Uterus (tissue), 3 donors: ENCODE measurements at regions not wholly inside any gene's neighbourhood (a gene's known extent, or its start where the extent isn't known, plus 50 kb on each side); places are given as distances from the start of the nearest gene placed in this dataset.

Experiments used
- DNase-seq, 2 donors: peaks; one replicate each; pipeline ENCODE4 v3.0.0-alpha.2; 2019 to 2020
- H3K27ac ChIP-seq, 2 donors: fragments of 200-600 bp; sonication (generic); 1 replicate in 1 of 2; 2 replicates in 1 of 2; pipeline ENCODE4 v1.5.1; 2016 to 2018
- H3K27me3 ChIP-seq, 2 donors: fragments of 200-600 bp; sonication (generic); one replicate each; pipeline ENCODE4 v1.5.1; 2018 to 2019; ENCODE audit warnings: control low read depth in 1 of 2
- H3K36me3 ChIP-seq, 2 donors: fragments of 200-600 bp; sonication (generic); one replicate each; pipeline ENCODE4 v1.5.1; 2019; ENCODE audit warnings: control low read depth in 1 of 2
- H3K4me1 ChIP-seq, 2 donors: fragments of 200-600 bp; sonication (generic); one replicate each; pipeline ENCODE4 v1.5.1; 2018 to 2019; ENCODE audit warnings: control low read depth in 1 of 2
- H3K4me3 ChIP-seq, 2 donors: fragments of 200-600 bp; sonication (generic); 1 replicate in 1 of 2; 2 replicates in 1 of 2; pipeline ENCODE4 v1.5.1; 2018 to 2019; ENCODE audit warnings: mild to moderate bottlenecking in 1 of 2
- H3K9me3 ChIP-seq, 2 donors: fragments of 200-600 bp; sonication (generic); one replicate each; pipeline ENCODE4 v1.5.1; 2019; ENCODE audit warnings: control low read depth in 1 of 2
- POLR2A ChIP-seq, 2 donors: fragments of 450-650 bp; IDR thresholded peaks; one replicate each; pipeline ENCODE4 v1.6.1; 2016; ENCODE audit warnings: antibody characterized with exemption in 2 of 2, mild to moderate bottlenecking in 1 of 2, moderate library complexity in 1 of 2
- intact Hi-C: fragments of 100-400 bp; cut with DNase I; formaldehyde crosslinking; loops from one replicate; pipeline ENCODE4 v1.15.1; 2023; ENCODE audit warnings: low total_unique reads
- TF ChIP-seq, protein P1 (sequence below), 4 experiments: fragments of 200-600 bp in 2 of 4; fragments of 450-650 bp in 2 of 4; sonication (generic) in 2 of 4; IDR thresholded peaks; one replicate each; pipeline ENCODE4 v1.5.1; 2016 to 2019; ENCODE audit warnings: antibody characterized with exemption in 4 of 4, mild to moderate bottlenecking in 2 of 4, moderate library complexity in 1 of 4
- donor health status: DM: yes; HTN: yes; CAD: no.

DNA sequence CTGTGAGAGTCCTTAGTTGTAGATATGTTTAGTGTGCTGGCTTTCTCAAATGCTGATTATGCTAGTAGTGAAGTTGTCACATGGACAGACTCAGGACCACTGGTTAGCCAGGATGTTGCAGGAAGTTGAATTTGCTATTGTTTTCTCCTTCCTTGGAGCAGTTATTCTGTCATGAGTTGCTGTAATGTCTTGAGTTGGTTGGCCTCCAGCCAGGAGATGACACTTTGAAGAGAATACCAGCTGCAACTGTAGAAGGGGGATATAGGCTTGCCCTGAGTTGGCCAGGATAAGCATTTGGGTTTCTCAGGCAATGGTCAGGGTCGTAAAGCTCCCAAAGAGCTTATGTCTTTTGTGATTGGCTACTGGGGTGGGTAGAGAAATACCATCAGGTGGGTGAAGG, 206.7 kb downstream of the ZNF621 start:
- TF ChIP-seq, protein P1, sequence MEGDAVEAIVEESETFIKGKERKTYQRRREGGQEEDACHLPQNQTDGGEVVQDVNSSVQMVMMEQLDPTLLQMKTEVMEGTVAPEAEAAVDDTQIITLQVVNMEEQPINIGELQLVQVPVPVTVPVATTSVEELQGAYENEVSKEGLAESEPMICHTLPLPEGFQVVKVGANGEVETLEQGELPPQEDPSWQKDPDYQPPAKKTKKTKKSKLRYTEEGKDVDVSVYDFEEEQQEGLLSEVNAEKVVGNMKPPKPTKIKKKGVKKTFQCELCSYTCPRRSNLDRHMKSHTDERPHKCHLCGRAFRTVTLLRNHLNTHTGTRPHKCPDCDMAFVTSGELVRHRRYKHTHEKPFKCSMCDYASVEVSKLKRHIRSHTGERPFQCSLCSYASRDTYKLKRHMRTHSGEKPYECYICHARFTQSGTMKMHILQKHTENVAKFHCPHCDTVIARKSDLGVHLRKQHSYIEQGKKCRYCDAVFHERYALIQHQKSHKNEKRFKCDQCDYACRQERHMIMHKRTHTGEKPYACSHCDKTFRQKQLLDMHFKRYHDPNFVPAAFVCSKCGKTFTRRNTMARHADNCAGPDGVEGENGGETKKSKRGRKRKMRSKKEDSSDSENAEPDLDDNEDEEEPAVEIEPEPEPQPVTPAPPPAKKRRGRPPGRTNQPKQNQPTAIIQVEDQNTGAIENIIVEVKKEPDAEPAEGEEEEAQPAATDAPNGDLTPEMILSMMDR (IDR thresholded peaks at IDR 0.05): no peak
- TF ChIP-seq POLR2A (IDR thresholded peaks at IDR 0.05): no peak
- Histone ChIP-seq H3K4me3 (no peak overlapping the region), H3K36me3 (no peaks in the 10 kb centered on the region), H3K4me1 (no peaks in the 10 kb centered on the region), H3K27ac (no peak overlapping the region), H3K9me3 (no peaks in the 10 kb centered on the region), H3K27me3 (no peaks in the 10 kb centered on the region)
- intact Hi-C loops: no loop called here
- no peak for DNase-seq

DNA sequence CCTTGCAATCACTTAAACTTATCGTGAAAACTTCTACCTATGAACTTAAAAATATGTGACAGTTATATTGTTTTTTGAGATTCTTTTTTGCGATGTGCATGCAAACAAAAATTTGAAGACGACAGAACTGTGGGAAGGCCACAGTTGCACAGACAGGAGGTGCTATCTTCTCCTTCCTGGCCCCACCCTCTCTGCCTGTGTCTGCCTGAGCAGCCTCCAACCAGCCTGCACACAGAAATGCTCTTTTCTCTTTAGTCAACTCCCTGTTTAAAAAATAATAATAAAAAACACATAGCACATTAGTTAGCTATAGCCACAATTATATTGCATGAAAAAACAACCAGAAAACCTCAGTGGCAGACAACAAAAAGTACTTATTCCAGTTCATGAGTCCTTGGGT, 212.2 kb downstream of the ZNF621 start:
- Histone ChIP-seq H3K9me3 (no peaks in the 10 kb centered on the region), H3K36me3 (no peaks in the 10 kb centered on the region), H3K27me3 (no peaks in the 10 kb centered on the region), H3K4me1 (no peaks in the 10 kb centered on the region), H3K27ac (no peak overlapping the region), H3K4me3 (no peak overlapping the region)
- no peak for TF ChIP-seq POLR2A (IDR thresholded peaks at IDR 0.05)
- TF ChIP-seq, protein P1 (IDR thresholded peaks at IDR 0.05): no peak
- intact Hi-C loops: no loop called here
- DNase-seq: no peak

DNA sequence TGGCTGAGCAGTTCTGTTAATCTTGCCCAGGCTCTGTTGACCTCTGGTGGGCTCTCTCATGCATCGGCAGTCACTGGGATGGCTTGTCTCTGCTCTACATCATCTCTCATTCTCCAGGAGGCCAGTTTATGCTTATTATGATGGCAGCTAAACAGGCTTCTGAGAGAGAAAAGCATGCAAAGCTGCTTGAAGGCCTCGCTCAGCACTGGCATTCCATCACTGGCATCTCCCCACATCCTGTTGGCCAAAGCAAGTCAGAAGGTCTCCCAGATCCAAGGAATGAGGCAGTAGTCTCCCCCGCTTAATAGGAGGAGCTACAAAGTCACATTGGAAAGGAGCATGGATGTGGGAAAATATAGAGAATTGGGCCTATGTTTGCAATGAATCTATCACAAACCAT, 212.6 kb downstream of the ZNF621 start:
- no peak overlapping the region for H3K4me3 ChIP-seq
- H3K4me1 ChIP-seq: no peaks in the 10 kb centered on the region
- no peak for TF ChIP-seq POLR2A (IDR thresholded peaks at IDR 0.05)
- TF ChIP-seq, protein P1 (IDR thresholded peaks at IDR 0.05): no peak
- no peaks in the 10 kb centered on the region for H3K36me3 ChIP-seq
- H3K9me3 ChIP-seq: no peaks in the 10 kb centered on the region
- no peak for DNase-seq
- H3K27me3 ChIP-seq: no peaks in the 10 kb centered on the region
- intact Hi-C loops: no loop called here
- no peak overlapping the region for H3K27ac ChIP-seq

- no peaks in the 10 kb centered on the region for H3K4me1 ChIP-seq
- no peaks in the 10 kb centered on the region for H3K9me3 ChIP-seq
- TF ChIP-seq, protein P1 (IDR thresholded peaks at IDR 0.05): no peak
- no peak for TF ChIP-seq POLR2A (IDR thresholded peaks at IDR 0.05)
- no peak overlapping the region for H3K27ac ChIP-seq
- no peak overlapping the region for H3K4me3 ChIP-seq
- H3K27me3 ChIP-seq: no peaks in the 10 kb centered on the region
- no peaks in the 10 kb centered on the region for H3K36me3 ChIP-seq
- intact Hi-C loops: no loop called here
- DNase-seq: no peak
These were observed 215.2 kb downstream of the ZNF621 start for GRCh38 chr3:40739971-40740370.

- no peak overlapping the region for H3K27ac ChIP-seq
- TF ChIP-seq, protein P1 (IDR thresholded peaks at IDR 0.05): no peak
- TF ChIP-seq POLR2A (IDR thresholded peaks at IDR 0.05): no peak
These were observed 217.0 kb downstream of the ZNF621 start for GRCh38 chr3:40741729-40742128.

More at GRCh38 chr3:40741729-40742128, 217.0 kb downstream of the ZNF621 start:
- intact Hi-C loops: no loop called here
- H3K36me3 ChIP-seq: no peaks in the 10 kb centered on the region
- no peak overlapping the region for H3K4me3 ChIP-seq
- no peaks in the 10 kb centered on the region for H3K9me3 ChIP-seq
- no peaks in the 10 kb centered on the region for H3K27me3 ChIP-seq
- H3K4me1 ChIP-seq: no peaks in the 10 kb centered on the region
- peak; percentile 50 to 66 for DNase-seq
